ENCODE measurements at regions not wholly inside any gene's neighbourhood (a gene's known extent, or its start where the extent isn't known, plus 50 kb on each side); places are given as distances from the start of the nearest gene placed in this dataset.

- H3K4me3 ChIP-seq (ENCODE audit: low read depth, low read length) = peak overlapping the region; percentile 82
Observed at GRCh38 chrX:2608638-2609430, 82.3 kb upstream of the CD99 start.

- H3K4me3 ChIP-seq (ENCODE audit: low read depth, low read length) = no peak overlapping the region
Observed at GRCh38 chrX:2607113-2607512, 84.0 kb upstream of the CD99 start.

GRCh38 chrX:2600564-2600963 is 90.5 kb upstream of the CD99 start:
- no peak overlapping the region for H3K4me3 ChIP-seq (ENCODE audit: low read depth, low read length)

GRCh38 chrX:2596555-2597255 is 94.4 kb upstream of the CD99 start:
- H3K4me3 ChIP-seq (ENCODE audit: low read depth, low read length) = no peak overlapping the region

- H3K4me3 ChIP-seq (ENCODE audit: low read depth, low read length) = no peak overlapping the region
Observed at GRCh38 chrX:2596045-2596444, 95.0 kb upstream of the CD99 start.

GRCh38 chrX:2595258-2595657 is 94.5 kb upstream of the DHRSX start:
- H3K4me3 ChIP-seq (ENCODE audit: low read depth, low read length) = no peak overlapping the region

GRCh38 chrX:2594491-2594890 is 93.7 kb upstream of the DHRSX start:
- no peak overlapping the region for H3K4me3 ChIP-seq (ENCODE audit: low read depth, low read length)

- H3K4me3 ChIP-seq (ENCODE audit: low read depth, low read length) = no peak overlapping the region
Observed at GRCh38 chrX:2592279-2592678, 91.5 kb upstream of the DHRSX start.

- H3K4me3 ChIP-seq (ENCODE audit: low read depth, low read length) = no peak overlapping the region
Observed at GRCh38 chrX:2589186-2590020, 88.6 kb upstream of the DHRSX start.

GRCh38 chrX:2588049-2588448 is 87.3 kb upstream of the DHRSX start:
- no peak overlapping the region for H3K4me3 ChIP-seq (ENCODE audit: low read depth, low read length)

- no peak overlapping the region for H3K4me3 ChIP-seq (ENCODE audit: low read depth, low read length)
Observed at GRCh38 chrX:2587146-2587545, 86.4 kb upstream of the DHRSX start.

GRCh38 chrX:2585158-2585470 is 84.3 kb upstream of the DHRSX start:
- no peak overlapping the region for H3K4me3 ChIP-seq (ENCODE audit: low read depth, low read length)

GRCh38 chrX:2584251-2585157 is 83.7 kb upstream of the DHRSX start:
- H3K4me3 ChIP-seq (ENCODE audit: low read depth, low read length) = peak overlapping the region; percentile 25

GRCh38 chrX:2583194-2584162 is 82.7 kb upstream of the DHRSX start:
- peak overlapping the region; percentile 49 for H3K4me3 ChIP-seq (ENCODE audit: low read depth, low read length)

- H3K4me3 ChIP-seq (ENCODE audit: low read depth, low read length) = peak overlapping the region; percentile 49
Observed at GRCh38 chrX:2582667-2583066, 81.9 kb upstream of the DHRSX start.

- no peak overlapping the region for H3K4me3 ChIP-seq (ENCODE audit: low read depth, low read length)
Observed at GRCh38 chrX:2581296-2581695, 80.5 kb upstream of the DHRSX start.

- no peak overlapping the region for H3K4me3 ChIP-seq (ENCODE audit: low read depth, low read length)
Observed at GRCh38 chrX:2578864-2579263, 78.1 kb upstream of the DHRSX start.

- H3K4me3 ChIP-seq (ENCODE audit: low read depth, low read length) = no peak overlapping the region
Observed at GRCh38 chrX:2577844-2578466, 77.2 kb upstream of the DHRSX start.

- H3K4me3 ChIP-seq (ENCODE audit: low read depth, low read length) = no peak overlapping the region
Observed at GRCh38 chrX:2576793-2577192, 76.0 kb upstream of the DHRSX start.
